ENCODE measurements at regions not wholly inside any gene's neighbourhood (a gene's known extent, or its start where the extent isn't known, plus 50 kb on each side); places are given as distances from the start of the nearest gene placed in this dataset.
"Not testable (repeated sequence)": the region's sequence is repeated elsewhere in the genome, so short reads cannot be mapped to it uniquely, and the experiment has no call there.

- DNase-seq, result no peak
Observed at GRCh38 chr1:187928288-187928687, 1099.5 kb downstream of the PLA2G4A start.

GRCh38 chr1:187928696-187929095, 1099.9 kb downstream of the PLA2G4A start:
- no peak for DNase-seq

DNA sequence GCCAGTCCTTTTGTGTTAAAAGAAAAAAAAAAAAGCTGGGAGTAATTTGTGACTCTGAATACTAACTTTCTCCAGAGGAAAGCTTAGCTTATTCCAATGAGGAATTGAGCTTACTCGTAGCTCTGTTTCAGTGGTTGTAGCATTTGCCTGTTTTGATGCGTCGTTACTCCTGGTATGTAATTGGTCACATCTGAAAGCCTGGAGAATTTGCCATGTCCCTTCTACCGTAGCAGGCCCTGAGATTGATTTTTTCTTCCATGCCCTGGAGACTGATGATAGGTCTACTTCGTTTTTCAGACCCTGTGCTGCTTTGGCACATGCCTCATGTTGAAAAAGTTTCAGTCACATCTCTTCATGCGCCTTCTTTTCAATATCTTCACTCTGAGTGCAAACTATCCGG, 1103.0 kb downstream of the PLA2G4A start:
- no peak for DNase-seq

DNA sequence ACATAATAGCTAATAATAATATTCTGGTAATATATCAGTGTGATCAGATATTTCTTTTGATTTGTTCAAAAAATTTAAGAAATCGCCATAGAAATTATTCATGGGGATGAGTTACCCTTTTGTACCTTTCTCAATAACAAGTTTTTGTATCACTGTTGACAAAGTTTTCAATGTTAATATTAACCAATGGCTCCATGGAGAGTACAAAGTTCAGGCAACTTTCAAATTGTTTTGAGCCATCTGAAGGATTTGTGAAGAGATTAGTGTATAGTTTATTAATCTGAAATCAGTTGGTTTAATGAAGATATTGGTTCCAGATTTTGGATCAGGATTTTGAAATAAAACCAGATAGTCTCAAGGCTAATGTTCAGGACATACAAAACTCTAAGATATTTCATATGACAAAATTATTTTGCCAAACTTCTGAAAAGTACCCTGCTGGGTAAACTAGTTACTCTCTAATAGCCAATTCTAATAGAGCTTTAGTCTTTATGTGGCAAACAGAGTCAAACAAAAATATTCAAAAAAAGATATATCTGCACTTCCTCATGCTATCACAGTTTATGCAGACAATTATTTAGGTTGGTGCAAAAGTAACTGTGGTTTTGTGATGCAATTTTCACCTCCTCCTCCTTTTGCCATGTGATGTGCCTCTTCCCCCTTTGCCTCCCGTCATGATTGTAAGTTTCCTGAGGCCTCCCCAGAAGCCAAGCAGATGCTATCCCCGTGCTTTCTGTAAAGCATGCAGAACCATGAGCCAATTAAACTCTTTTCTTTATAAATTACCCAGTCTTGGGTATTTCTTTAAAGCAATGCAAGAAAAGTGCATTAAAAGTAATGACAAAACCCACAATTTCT, 1105.0 kb downstream of the PLA2G4A start:
- DNase-seq, result no peak

GRCh38 chr1:187936667-187937066, 1107.9 kb downstream of the PLA2G4A start:
- DNase-seq, result no peak

GRCh38 chr1:187938092-187938491, 1109.3 kb downstream of the PLA2G4A start:
- no peak for DNase-seq

DNA sequence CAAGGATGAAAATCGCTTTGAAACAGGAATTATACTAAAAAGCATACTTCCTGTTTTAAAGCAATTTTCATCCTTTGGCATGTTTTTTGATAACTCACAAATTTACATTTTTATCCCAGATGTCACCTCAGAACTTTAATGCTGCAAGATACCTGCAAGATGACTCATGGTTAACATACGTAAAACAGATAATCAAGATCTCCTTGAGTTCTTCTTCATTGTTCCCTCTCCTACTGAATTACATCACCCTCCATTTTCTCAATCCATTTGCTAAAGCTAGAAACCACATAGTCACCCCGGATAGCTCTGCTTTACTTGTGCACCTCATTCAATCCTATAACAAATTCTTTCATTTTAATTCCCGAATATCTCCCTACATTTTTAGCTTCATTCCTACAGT, 1114.2 kb downstream of the PLA2G4A start:
- DNase-seq, result no peak

DNA sequence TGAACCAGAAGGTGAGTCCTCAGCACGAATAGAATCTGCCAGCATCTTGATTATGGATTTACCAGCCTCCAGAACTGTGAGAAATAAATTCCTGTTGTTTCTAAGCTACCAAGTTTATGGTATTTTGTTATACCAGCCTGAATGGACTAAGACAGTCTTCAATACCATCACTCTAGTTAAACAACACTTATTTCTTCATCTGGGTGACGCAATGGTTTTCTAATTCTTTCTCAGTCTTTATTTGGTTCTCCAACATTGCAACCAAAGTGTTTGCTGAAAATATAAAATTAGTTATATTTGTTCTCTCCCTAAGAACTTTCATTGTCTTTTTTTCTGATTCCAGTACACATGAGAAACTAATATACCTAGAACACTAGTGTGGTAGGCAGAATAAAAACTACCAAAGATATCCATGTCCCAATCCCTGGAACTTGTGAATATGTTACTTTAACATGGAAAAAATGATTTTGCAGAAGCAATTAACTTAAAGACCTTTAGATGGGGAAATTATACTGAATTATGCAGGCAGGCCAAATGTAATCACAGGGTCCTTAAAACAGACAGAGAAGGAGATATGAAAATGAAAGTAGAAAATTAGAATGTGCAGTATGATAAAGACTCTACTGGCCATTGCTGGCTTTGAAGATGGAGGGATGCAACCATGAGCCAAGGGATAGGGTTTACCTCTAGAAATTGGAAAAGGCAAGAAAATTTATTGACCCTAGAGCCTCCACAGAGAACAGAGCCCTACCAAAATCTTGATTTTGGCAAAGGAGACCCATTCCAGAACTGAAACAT, 1115.1 kb downstream of the PLA2G4A start:
- no peak for DNase-seq

DNA sequence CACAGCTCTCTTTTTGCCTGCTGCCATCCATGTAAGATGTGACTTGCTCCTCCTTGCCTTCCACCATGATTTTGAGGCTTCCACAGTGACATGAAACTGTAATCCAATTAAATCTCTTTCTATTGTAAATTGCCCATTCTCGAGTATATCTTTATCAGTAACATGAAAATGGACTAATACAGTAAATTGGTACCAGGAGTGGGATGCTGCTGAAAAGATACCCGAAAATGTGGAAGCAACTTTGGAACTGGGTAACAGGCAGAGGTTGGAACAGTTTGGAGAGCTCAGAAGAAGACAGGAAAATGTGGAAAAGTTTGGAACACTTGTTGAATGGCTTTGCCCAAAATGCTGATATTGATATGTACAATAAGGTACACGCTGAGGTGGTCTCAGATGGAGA, 1117.9 kb downstream of the PLA2G4A start:
- not testable (repeated sequence) for DNase-seq

- DNase-seq, result no peak
Observed at GRCh38 chr1:187947359-187947758, 1118.6 kb downstream of the PLA2G4A start.

- DNase-seq, result no peak
Observed at GRCh38 chr1:187948170-187948794, 1119.5 kb downstream of the PLA2G4A start.

DNA sequence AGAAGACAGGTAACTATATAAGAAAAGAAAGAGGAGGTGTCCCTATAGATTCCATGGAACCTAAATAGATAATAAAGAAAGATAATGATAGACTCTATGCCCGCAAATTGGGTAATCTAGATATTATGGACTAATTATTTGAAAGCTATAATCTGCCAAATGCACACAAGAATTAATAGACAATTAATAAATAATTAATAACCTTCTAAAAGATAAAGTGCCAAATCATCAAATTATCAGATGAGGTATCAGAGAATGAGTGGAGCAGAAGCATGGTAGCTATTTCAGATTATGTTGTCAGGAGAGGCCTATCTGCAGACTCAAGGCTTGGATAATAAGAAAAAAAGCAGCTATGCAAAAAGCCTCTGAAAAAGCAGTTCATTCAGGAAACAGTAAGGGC, 1120.8 kb downstream of the PLA2G4A start:
- no peak for DNase-seq

DNA sequence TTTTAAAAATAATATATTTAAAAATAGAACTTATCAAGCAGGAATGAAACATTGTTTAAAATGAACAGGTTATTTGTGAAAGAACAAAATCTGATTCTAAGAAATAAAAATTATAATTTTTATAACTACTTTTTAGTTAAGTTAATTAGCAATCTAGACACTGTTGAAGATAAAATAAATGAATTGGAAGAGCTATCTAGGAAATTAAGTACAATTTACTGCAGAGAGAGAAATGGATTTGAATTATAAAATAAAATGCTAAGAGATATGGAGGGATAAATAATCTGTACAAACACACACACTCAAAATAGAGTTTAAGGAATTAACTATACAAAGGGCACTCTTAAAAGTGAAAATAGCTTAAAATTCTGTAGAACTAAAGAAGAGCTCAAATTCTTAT, 1123.1 kb downstream of the PLA2G4A start:
- DNase-seq, result no peak

GRCh38 chr1:187952446-187952845, 1123.7 kb downstream of the PLA2G4A start:
- no peak for DNase-seq

- no peak for DNase-seq
Observed at GRCh38 chr1:187956975-187957374, 1128.2 kb downstream of the PLA2G4A start.

DNA sequence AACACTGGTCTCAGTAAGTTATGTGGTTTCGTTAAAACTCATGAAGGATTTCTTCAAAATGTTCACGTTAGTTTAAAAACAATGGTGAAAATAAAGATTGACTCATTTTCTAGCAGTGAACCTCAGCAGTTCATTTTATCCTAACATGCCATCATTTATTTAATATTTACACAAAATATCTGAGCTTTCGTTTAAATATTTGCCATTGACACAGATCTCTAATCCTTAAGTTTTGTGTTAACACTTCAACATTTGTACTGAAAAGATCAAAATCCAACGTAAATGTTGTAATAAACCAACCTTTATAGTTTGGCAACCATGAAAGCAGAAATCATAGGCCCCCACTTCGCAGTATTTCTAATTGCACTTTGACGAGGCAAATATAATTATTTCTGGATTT, 1129.5 kb downstream of the PLA2G4A start:
- no peak for DNase-seq

DNA sequence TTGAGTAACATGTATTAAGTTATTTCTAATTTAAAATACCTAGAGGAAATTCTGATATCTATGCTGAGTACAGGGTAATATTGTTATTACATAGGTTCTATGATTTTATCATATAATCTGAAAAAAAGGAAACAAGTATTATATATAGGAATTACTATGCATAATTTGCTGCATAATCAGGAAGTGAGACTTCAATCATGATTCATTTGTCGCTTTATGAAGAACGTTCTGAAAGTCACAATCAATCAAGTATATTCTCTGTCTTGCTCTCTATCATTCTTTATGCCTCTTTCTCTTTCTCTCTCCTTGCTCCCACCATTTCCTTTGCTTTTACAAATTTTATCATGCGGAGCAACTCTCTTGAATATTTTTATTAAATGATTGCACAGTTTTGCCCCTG, 1130.3 kb downstream of the PLA2G4A start:
- no peak for DNase-seq

- no peak for DNase-seq
Observed at GRCh38 chr1:187960125-187960638, 1131.4 kb downstream of the PLA2G4A start.

DNA sequence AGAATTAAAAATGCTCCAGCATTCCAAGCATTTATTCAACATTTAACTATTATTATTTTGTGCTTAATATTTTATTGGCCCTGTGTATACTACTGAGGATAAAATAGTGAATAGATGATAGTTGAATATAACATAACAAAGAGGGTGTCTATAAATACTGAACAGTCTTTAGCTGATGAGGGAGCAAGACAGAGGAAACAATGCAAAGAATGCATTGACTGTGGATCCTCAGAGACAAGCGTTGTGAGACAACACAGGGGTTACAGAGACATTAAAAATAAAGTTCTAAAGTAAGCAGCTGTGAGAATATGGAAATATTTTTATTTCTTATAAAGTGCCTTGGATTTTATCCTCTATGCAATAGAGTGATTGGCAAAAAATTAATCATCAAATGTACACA, 1133.1 kb downstream of the PLA2G4A start:
- no peak for DNase-seq

DNA sequence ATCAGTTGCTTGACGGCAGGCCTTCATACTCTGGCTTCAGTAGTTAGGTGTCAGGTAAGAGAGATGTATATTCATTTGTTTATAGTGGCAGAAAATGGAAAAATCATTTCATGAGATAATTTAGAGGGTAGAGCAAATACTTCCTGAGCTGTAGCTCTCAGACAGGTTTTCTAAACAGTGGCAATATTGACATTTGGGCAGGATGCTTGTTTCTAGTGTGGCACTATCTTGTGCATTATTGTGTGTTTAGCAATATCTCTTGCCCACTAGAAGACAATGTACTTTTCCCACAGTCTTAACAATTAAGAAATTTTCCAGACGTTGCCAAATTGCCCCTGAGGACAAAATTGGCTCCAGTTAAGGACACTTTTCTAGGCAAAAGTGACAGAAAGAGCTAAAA, 1143.1 kb downstream of the PLA2G4A start:
- no peak for DNase-seq

GRCh38 chr1:187977298-187977697, 1148.5 kb downstream of the PLA2G4A start:
- DNase-seq, result no peak

- no peak for DNase-seq
Observed at GRCh38 chr1:187985145-187985896, 1156.6 kb downstream of the PLA2G4A start.
